HG02798 (cell line): ENCODE measurements at regions not wholly inside any gene's neighbourhood (a gene's known extent, or its start where the extent isn't known, plus 50 kb on each side); places are given as distances from the start of the nearest gene placed in this dataset.
"Not testable (repeated sequence)": the region's sequence is repeated elsewhere in the genome, so short reads cannot be mapped to it uniquely, and the experiment has no call there.

ENCODE experiments used
- ATAC-seq: cut with Tn5 transposase; IDR thresholded peaks from one replicate; pipeline ENCODE4 v1.9.1; 2021; ENCODE audit warnings: mild to moderate bottlenecking; ENCODE audit not compliant: unreplicated experiment, poor library complexity

- ATAC-seq: no peak
Observed at GRCh38 chr4:188370777-188371176, 231.5 kb downstream of the TRIML1 start.

DNA sequence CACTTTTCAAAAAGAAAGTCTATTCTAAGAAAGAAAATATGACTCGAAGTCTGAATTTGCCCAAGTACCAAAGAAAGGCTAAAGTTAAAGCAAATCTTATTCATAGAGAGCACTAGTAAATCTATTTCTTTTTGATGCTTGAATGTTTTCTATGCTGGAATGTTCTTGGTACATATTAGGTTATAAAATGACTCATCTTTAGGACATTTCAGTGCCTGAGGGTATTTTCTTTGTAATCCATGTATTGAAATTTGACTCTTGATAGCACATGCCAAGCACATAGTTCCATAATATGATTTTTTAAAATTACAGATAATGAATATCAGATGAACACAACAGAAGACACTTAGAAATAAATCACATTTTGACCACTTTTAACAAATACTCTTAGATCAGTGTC, 232.8 kb downstream of the TRIML1 start:
- ATAC-seq: no peak

- no peak for ATAC-seq
Observed at GRCh38 chr4:188372829-188373228, 233.6 kb downstream of the TRIML1 start.

- ATAC-seq: no peak
Observed at GRCh38 chr4:188374871-188375270, 235.6 kb downstream of the TRIML1 start.

DNA sequence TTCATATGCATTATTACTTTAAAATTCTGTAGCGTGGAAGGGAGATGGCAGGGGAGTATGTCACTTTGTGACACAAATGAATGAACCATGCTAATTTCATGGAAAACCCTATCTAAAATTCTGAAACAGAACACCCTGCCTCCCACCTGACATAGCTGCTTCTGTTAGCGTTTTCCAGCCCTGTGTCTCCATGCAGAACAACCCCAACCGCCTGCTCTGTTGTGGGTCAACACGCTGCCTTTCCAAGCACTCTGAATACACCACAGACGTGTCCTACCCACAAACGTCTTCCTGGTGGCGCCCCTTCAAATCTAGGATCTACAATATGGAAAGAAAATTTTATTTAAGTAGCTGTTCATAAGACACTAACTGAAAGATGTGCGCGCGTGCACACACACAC, 238.6 kb downstream of the TRIML1 start:
- no peak for ATAC-seq

DNA sequence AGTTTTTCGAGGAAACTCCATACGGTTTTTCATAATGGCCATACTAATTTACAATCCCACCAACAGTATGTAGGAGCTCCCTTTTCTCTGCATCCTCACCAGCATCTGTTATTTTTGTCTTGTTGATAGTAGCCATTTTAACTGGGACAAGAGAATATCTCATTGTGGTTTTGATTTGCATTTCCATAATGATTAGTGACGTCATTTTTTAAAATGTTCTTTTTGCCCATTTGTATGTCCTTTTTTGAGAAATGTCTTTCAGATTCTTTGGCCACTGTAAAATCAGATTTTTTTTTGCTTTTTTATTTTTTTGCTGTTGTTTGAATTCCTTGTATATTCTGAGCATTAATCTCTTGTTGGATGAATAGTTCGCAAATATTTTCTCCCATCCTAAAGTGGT, 243.9 kb downstream of the TRIML1 start:
- ATAC-seq: no peak

- ATAC-seq: no peak
Observed at GRCh38 chr4:188387179-188387791, 248.0 kb downstream of the TRIML1 start.

GRCh38 chr4:188391349-188391748, 252.1 kb downstream of the TRIML1 start:
- ATAC-seq: not testable (repeated sequence)

DNA sequence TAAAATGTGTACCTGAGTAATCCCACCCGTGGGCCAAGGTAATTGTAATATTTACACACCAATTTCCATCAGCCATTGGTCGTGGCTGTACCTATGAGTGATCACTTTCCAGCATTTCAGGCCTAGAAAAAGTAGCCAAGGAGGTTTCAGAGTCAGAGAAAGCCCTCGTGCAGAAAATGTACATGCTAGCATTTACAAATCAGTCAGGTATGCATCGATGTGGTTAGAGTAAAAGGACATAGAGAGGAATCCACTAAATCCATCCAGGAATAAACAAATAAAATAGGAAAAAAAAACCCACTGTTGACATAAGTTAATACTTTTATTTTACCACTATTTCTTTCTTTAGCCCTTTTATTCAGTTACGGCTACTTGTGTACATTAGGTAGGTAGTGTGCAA, 256.8 kb downstream of the TRIML1 start:
- no peak for ATAC-seq

- ATAC-seq: no peak
Observed at GRCh38 chr4:188399834-188400233, 260.6 kb downstream of the TRIML1 start.

- no peak for ATAC-seq
Observed at GRCh38 chr4:188400451-188400850, 261.2 kb downstream of the TRIML1 start.

- no peak for ATAC-seq
Observed at GRCh38 chr4:188403272-188403671, 264.0 kb downstream of the TRIML1 start.

DNA sequence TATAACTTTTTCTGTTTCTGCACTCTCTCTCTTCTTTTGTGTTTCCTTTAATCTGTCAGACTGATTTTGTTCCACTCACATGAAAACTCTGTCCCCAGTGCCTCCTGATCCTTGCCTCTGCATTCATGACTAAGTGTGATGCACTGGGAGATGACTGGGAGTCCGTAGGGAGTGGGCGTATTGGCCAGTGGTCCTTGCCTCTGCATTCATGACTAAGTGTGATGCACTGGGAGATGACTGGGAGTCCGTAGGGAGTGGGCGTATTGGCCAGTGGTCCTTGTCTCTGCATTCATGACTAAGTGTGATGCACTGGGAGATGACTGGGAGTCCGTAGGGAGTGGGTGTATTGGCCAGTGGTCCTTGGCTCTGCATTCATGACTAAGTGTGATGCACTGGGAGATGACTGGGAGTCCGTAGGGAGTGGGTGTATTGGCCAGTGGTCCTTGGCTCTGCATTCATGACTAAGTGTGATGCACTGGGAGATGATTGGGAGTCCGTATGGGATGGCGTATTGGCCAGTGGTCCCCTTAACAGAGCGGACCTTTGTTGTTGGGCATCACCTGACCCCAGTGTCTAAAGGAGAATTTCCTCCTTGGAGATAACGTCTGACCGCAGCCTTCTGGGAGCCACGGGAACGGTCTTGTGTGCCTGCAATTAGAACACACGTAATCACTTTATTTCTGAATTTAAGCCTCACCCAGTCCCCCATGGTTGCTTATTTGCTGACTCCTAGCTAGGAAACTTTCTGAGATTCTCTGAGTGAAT, 266.0 kb downstream of the TRIML1 start:
- ATAC-seq: not testable (repeated sequence)

DNA sequence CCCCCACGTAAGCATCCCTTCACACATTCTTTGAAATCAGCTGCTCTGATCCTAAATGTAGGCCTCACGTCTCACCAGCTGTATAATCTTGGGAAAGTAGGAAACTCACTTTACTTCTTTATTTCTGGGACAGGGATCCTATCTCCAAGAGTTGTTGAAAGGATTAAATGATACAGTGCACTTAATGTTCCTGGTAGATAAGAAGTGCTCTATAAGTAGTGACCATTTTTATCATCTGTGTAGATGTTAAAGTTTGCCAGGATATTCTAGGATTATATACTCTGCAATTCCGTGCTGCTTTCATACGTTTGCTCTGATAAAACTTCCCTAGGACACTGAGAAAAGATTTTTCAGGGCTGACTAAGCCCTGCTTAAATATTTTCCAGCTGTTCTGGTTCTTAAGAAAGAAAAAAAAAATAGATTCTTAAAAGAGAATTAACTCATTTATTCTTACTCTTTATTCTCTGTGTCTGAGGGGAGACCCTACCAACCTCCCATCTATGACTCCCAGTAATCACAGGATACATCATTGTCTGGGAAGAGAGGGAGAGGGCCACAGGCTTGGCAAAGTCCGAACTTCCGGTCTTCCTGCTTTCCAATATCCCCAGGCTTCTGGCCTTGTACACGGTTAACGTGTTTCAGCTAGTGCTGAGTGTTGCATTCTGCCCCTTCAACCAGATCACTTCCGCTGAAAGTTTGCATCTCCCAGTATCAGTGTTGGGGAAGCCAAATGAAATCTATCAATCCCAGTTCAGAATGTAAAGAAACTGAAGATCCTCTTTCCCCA, 269.2 kb downstream of the TRIML1 start:
- ATAC-seq: no peak

- no peak for ATAC-seq
Observed at GRCh38 chr4:188409851-188410250, 270.6 kb downstream of the TRIML1 start.

DNA sequence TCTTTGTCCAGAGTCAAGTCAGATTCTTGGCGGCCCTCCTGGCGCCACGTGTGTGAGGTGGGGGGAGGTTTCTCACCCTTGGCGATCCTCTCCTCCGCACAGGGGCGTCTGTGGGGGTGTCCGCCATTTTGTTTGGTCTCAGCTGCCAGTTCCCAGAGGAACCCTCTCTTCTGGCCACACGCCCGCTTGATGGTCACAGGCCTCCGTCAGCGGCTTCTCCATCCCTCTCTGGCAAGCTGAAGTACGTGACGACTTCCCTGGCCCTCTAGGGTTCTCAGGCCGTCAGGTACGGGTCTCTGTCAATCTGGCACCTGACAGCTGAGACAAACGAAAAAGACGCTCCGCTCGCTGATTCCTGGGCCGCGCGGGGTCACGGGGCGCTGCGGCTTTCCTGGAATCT, 272.6 kb downstream of the TRIML1 start:
- no peak for ATAC-seq

GRCh38 chr4:188412499-188412898, 273.3 kb downstream of the TRIML1 start:
- no peak for ATAC-seq

- no peak for ATAC-seq
Observed at GRCh38 chr4:188414441-188414840, 275.2 kb downstream of the TRIML1 start.

DNA sequence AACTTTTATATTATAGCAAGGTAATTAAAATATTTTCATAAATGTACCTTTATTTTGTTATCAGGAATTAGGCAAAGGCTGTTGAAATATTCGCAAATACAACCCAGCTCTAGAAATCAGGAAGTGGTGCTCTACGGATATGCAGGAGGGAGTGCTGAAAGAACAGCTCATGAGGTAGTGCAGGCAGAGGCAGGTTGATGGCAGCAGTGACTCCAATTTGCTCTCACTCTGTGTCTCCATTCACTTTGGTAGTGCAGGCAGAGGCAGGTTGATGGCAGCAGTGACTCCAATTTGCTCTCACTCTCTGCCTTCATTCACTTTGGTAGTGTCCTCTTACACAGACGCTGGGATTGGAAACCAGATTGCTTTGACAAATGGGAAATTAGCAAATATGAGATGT, 277.9 kb downstream of the TRIML1 start:
- ATAC-seq: no peak

DNA sequence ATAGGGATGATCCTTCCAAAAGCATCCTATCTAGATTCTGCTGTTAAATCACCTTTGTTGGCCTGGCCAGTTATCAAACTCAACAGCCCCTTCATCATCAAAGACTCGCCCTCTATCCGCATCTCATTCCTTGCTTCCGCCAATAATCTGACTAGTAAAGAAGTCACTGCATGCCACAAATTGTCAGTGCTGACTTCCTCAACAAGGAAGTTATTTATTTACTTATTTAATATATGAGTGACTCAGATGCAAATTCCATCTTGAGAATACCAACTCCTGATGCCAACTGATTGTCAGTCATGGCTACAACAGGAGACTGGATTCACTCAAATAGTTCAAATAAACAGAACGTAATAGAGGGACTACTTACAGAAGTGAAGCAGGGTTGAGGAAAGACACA, 283.8 kb downstream of the TRIML1 start:
- no peak for ATAC-seq

GRCh38 chr4:188428935-188429334, 289.7 kb downstream of the TRIML1 start:
- no peak for ATAC-seq
